OCI-LY1 (cell line): ENCODE measurements at regions not wholly inside any gene's neighbourhood (a gene's known extent, or its start where the extent isn't known, plus 50 kb on each side); places are given as distances from the start of the nearest gene placed in this dataset.

Source experiments
- H2AFZ ChIP-seq: fragments of 200-600 bp; sonication (generic), shearing (Covaris generic); 2 replicates; pipeline ENCODE4 v1.6.0; 2014; ENCODE audit warnings: antibody characterized with exemption, mild to moderate bottlenecking, low read length
- H3F3A ChIP-seq: fragments of 200-600 bp; sonication (generic), shearing (Covaris generic); 2 replicates; pipeline ENCODE4 v1.6.0; 2014; ENCODE audit warnings: mild to moderate bottlenecking, antibody characterized with exemption, low read length, moderate library complexity; ENCODE audit not compliant: insufficient read depth
- H3K27ac ChIP-seq: fragments of 200-600 bp; sonication (generic); 2 replicates; pipeline ENCODE4 v1.5.1; 2014; ENCODE audit warnings: low read length, mixed run types, mild to moderate bottlenecking, low read depth; ENCODE audit not compliant: poor library complexity, severe bottlenecking
- H3K27me3 ChIP-seq: fragments of 200-600 bp; sonication (generic); 2 replicates; pipeline ENCODE4 v1.6.0; 2014; ENCODE audit warnings: antibody characterized with exemption, mild to moderate bottlenecking, low read length, moderate library complexity; ENCODE audit not compliant: insufficient read depth
- H3K36me3 ChIP-seq: fragments of 200-600 bp; sonication (generic); 2 replicates; pipeline ENCODE4 v1.6.1; 2014; ENCODE audit warnings: mild to moderate bottlenecking, antibody characterized with exemption, low read length, moderate library complexity, mixed read lengths; ENCODE audit not compliant: insufficient read depth
- H3K4me1 ChIP-seq: fragments of 200-600 bp; sonication (generic); 2 replicates; pipeline ENCODE4 v1.5.1; 2014; ENCODE audit warnings: mild to moderate bottlenecking, low read length, moderate library complexity; ENCODE audit not compliant: insufficient read depth, severe bottlenecking
- H3K4me2 ChIP-seq: fragments of 200-600 bp; sonication (generic), shearing (Covaris generic); 2 replicates; pipeline ENCODE4 v1.6.1; 2014; ENCODE audit warnings: low read length
- H3K4me3 ChIP-seq: fragments of 200-600 bp; sonication (generic); 2 replicates; pipeline ENCODE4 v1.5.1; 2014; ENCODE audit warnings: low read length, low read depth, mild to moderate bottlenecking, mixed read lengths; ENCODE audit not compliant: poor library complexity, severe bottlenecking
- H3K79me2 ChIP-seq: fragments of 200-600 bp; shearing (Covaris generic); 2 replicates; pipeline ENCODE4 v1.6.1; 2016; ENCODE audit warnings: mixed run types, low read length, mixed read lengths; ENCODE audit not compliant: insufficient read depth
- H3K9ac ChIP-seq: fragments of 200-600 bp; sonication (generic), shearing (Covaris generic); 2 replicates; pipeline ENCODE4 v1.6.1; 2014; ENCODE audit warnings: mild to moderate bottlenecking, low read length, mixed read lengths
- H3K9me2 ChIP-seq: fragments of 200-600 bp; sonication (generic), shearing (Covaris generic); 2 replicates; pipeline ENCODE4 v1.6.1; 2014; ENCODE audit warnings: low read depth, mild to moderate bottlenecking, low read length, mixed read lengths
- H3K9me3 ChIP-seq: fragments of 200-600 bp; shearing (Covaris generic); 2 replicates; pipeline ENCODE4 v1.6.1; 2014; ENCODE audit warnings: low read length, mixed read lengths
- H4K20me1 ChIP-seq: fragments of 200-600 bp; sonication (generic), shearing (Covaris generic); 2 replicates; pipeline ENCODE4 v1.6.0; 2016; ENCODE audit warnings: mild to moderate bottlenecking, low read length; ENCODE audit not compliant: insufficient read depth
- EZH2 ChIP-seq: fragments of 200-600 bp; sonication (generic), shearing (Covaris generic); IDR thresholded peaks from 2 replicates; pipeline ENCODE4 v1.8.0; 2017; ENCODE audit warnings: borderline replicate concordance, mixed run types, mild to moderate bottlenecking, antibody characterized with exemption, low read length, moderate library complexity, mixed read lengths
- TF ChIP-seq, protein P1 (sequence below): fragments of 200-600 bp; sonication (generic), shearing (Covaris generic); IDR thresholded peaks from 2 replicates; pipeline ENCODE4 v1.5.1; 2017; ENCODE audit warnings: mild to moderate bottlenecking, antibody characterized with exemption, low read length, moderate library complexity, mixed read lengths

GRCh38 chr1:229124520-229125124 is 146.3 kb upstream of the RAB4A start:
- no peak for TF ChIP-seq EZH2
- TF ChIP-seq, protein P1, sequence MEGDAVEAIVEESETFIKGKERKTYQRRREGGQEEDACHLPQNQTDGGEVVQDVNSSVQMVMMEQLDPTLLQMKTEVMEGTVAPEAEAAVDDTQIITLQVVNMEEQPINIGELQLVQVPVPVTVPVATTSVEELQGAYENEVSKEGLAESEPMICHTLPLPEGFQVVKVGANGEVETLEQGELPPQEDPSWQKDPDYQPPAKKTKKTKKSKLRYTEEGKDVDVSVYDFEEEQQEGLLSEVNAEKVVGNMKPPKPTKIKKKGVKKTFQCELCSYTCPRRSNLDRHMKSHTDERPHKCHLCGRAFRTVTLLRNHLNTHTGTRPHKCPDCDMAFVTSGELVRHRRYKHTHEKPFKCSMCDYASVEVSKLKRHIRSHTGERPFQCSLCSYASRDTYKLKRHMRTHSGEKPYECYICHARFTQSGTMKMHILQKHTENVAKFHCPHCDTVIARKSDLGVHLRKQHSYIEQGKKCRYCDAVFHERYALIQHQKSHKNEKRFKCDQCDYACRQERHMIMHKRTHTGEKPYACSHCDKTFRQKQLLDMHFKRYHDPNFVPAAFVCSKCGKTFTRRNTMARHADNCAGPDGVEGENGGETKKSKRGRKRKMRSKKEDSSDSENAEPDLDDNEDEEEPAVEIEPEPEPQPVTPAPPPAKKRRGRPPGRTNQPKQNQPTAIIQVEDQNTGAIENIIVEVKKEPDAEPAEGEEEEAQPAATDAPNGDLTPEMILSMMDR: no peak
- no peak overlapping the region for H3K27ac ChIP-seq

DNA sequence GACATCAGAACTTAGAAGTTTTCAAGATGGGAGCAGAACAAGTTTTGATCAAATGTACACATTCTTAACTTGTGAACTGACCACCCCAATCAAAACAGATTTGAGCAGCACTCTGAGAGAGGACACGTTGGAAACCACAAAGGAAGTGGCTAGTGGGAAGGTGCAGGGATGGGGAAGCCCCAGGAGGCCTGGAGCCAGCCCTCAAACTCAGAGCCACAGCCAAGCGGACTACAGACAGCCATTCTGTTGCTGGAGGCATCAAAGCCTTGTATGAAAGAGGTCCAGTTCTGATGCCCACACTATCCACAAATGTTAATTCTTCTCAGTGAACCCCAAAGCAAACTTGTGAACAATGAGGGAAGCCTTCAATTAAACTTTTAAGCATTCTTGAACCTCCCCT is 143.6 kb upstream of the RAB4A start:
- Histone ChIP-seq H3K4me2 (no peak overlapping the region), H2AFZ (no peak overlapping the region), H3K79me2 (no peaks in the 10 kb centered on the region), H3K9me3 (no peaks in the 10 kb centered on the region), H3K36me3 (no peaks in the 10 kb centered on the region), H3K27me3 (no peaks in the 10 kb centered on the region), H3K4me3 (no peak overlapping the region), H4K20me1 (no peaks in the 10 kb centered on the region), H3K27ac (no peak overlapping the region), H3K9ac (no peak overlapping the region), H3F3A (no peaks in the 10 kb centered on the region), H3K9me2 (no peaks in the 10 kb centered on the region), H3K4me1 (no peaks in the 10 kb centered on the region)
- TF ChIP-seq EZH2: no peak
- TF ChIP-seq, protein P1: no peak

More at GRCh38 chr1:229124520-229125124, 146.3 kb upstream of the RAB4A start:
- Histone ChIP-seq H3K27me3 (0 out of 2 replicates have a peak, but pooled peaks cover 7% of the 10 kb centered on the region), H3K4me1 (no peaks in the 10 kb centered on the region), H3K4me3 (no peak overlapping the region), H4K20me1 (no peaks in the 10 kb centered on the region), H3K4me2 (no peak overlapping the region), H3K9me3 (no peaks in the 10 kb centered on the region), H2AFZ (no peak overlapping the region), H3F3A (no peaks in the 10 kb centered on the region), H3K36me3 (no peaks in the 10 kb centered on the region), H3K9me2 (no peaks in the 10 kb centered on the region), H3K9ac (no peak overlapping the region), H3K79me2 (no peaks in the 10 kb centered on the region)

DNA sequence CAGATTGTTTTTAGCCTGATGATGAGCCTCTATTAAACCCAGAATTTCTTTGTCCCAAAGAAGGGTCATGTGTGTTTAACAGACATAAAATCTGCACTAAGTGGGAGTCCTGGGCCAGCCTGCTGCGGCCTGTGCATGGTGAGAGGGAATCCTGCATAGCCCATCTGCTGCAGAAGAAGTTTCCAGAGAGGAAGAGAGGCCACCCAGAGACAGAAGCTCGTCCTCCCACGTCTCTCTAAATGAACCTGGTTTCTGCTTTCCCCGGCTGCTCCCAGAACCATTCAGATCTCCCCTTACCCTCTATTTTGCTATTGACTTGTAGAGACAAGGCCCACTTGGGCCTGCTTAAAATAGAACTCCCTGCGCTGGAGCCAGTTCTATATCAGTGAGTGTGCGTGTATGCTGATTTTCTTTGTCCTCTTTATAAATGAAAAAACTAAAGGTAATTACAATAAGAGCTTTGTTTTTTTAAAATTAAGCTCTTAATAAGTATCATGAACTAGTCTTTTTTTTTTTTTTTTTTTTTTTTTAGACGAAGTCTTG is 142.8 kb upstream of the RAB4A start:
- no peaks in the 10 kb centered on the region for H3K9me2 ChIP-seq
- no peak overlapping the region for H3K9ac ChIP-seq
- no peaks in the 10 kb centered on the region for H3F3A ChIP-seq
- TF ChIP-seq, protein P1: no peak
- TF ChIP-seq EZH2: no peak
- no peaks in the 10 kb centered on the region for H3K36me3 ChIP-seq
- H3K79me2 ChIP-seq: no peaks in the 10 kb centered on the region
- H3K4me1 ChIP-seq: no peaks in the 10 kb centered on the region
- H3K27ac ChIP-seq: no peak overlapping the region
- H4K20me1 ChIP-seq: no peaks in the 10 kb centered on the region
- H2AFZ ChIP-seq: no peak overlapping the region
- H3K4me2 ChIP-seq: no peak overlapping the region
- no peak overlapping the region for H3K4me3 ChIP-seq
- no peaks in the 10 kb centered on the region for H3K27me3 ChIP-seq
- H3K9me3 ChIP-seq: no peaks in the 10 kb centered on the region
